Left forelimb (tissue), 1 donor: ENCODE measurements at regions not wholly inside any gene's neighbourhood (a gene's known extent, or its start where the extent isn't known, plus 50 kb on each side); places are given as distances from the start of the nearest gene placed in this dataset.

Source experiments
- DNase-seq: peaks from one replicate; pipeline ENCODE4 v3.0.0-alpha.2; 2018; ENCODE audit warnings: low spot score

GRCh38 chr16:26889740-26890139, 177.0 kb upstream of the C16orf82 start:
- no peak for DNase-seq

- no peak for DNase-seq
Measured at GRCh38 chr16:26898200-26898599, 168.5 kb upstream of the C16orf82 start.

GRCh38 chr16:26901196-26901861, 165.4 kb upstream of the C16orf82 start:
- DNase-seq = no peak

GRCh38 chr16:26901983-26902382, 164.7 kb upstream of the C16orf82 start:
- DNase-seq = no peak

- DNase-seq = no peak
Measured at GRCh38 chr16:26905336-26905735, 161.4 kb upstream of the C16orf82 start.

GRCh38 chr16:26909623-26910022, 157.1 kb upstream of the C16orf82 start:
- no peak for DNase-seq

GRCh38 chr16:26911436-26911835, 155.3 kb upstream of the C16orf82 start:
- DNase-seq = no peak

GRCh38 chr16:26913851-26914250, 152.9 kb upstream of the C16orf82 start:
- DNase-seq = no peak

- DNase-seq = no peak
Measured at GRCh38 chr16:26930786-26931581, 135.7 kb upstream of the C16orf82 start.

GRCh38 chr16:26950636-26951035, 116.1 kb upstream of the C16orf82 start:
- DNase-seq = no peak

- no peak for DNase-seq
Measured at GRCh38 chr16:26951950-26952349, 114.8 kb upstream of the C16orf82 start.

GRCh38 chr16:26952411-26952810, 114.3 kb upstream of the C16orf82 start:
- DNase-seq = no peak

- no peak for DNase-seq
Measured at GRCh38 chr16:26957283-26957859, 109.4 kb upstream of the C16orf82 start.

- DNase-seq = no peak
Measured at GRCh38 chr16:26959416-26960009, 107.2 kb upstream of the C16orf82 start.

GRCh38 chr16:26961459-26961858, 105.3 kb upstream of the C16orf82 start:
- DNase-seq = no peak

GRCh38 chr16:26963109-26963508, 103.6 kb upstream of the C16orf82 start:
- DNase-seq = no peak

GRCh38 chr16:26969589-26970231, 97.0 kb upstream of the C16orf82 start:
- DNase-seq = no peak

GRCh38 chr16:26970292-26970691, 96.4 kb upstream of the C16orf82 start:
- DNase-seq = no peak

- no peak for DNase-seq
Measured at GRCh38 chr16:26976873-26977272, 89.9 kb upstream of the C16orf82 start.

GRCh38 chr16:26981266-26981938, 85.3 kb upstream of the C16orf82 start:
- DNase-seq = no peak

- DNase-seq = no peak
Measured at GRCh38 chr16:26982422-26982821, 84.3 kb upstream of the C16orf82 start.

- no peak for DNase-seq
Measured at GRCh38 chr16:26983426-26983825, 83.3 kb upstream of the C16orf82 start.
